ENCODE measurements at regions not wholly inside any gene's neighbourhood (a gene's known extent, or its start where the extent isn't known, plus 50 kb on each side); places are given as distances from the start of the nearest gene placed in this dataset.

- Histone ChIP-seq H3K4me1 (ENCODE audit: control insufficient read depth, low read length) (no peaks in the 10 kb centered on the region), H3K9me3 (ENCODE audit: control insufficient read depth, insufficient read depth, low read length) (no peaks in the 10 kb centered on the region), H3K27me3 (ENCODE audit: control insufficient read depth, low read length) (no peaks in the 10 kb centered on the region), H3K27ac (ENCODE audit: low read depth, low read length) (no peak overlapping the region), H3K4me3 (ENCODE audit: low read length) (no peak overlapping the region), H3K9me2 (replicated peaks; ENCODE audit: control insufficient read depth, low read length) (no peaks in the 10 kb centered on the region), H4K20me1 (ENCODE audit: control insufficient read depth, insufficient read depth, low read depth, low read length) (no peaks in the 10 kb centered on the region), H3K36me3 (ENCODE audit: control insufficient read depth, low read length) (no peaks in the 10 kb centered on the region), H3F3A (ENCODE audit: control insufficient read depth, insufficient read depth) (no peaks in the 10 kb centered on the region), H3K4me2 (ENCODE audit: low read length) (no peak overlapping the region), H3K79me2 (ENCODE audit: control insufficient read depth, low read length) (no peaks in the 10 kb centered on the region)
- TF ChIP-seq EZH2phosphoT487 (IDR thresholded peaks at IDR 0.05; ENCODE audit: borderline replicate concordance, low read length) (no peak), CTCF (IDR thresholded peaks at IDR 0.05; ENCODE audit: low read depth, low read length, poor library complexity, severe bottlenecking) (no peak)
Measured at GRCh38 chr10:28922127-28922526, 244.8 kb downstream of the BAMBI start.

GRCh38 chr10:28922861-28923260 lies 245.5 kb downstream of the BAMBI start:
- H4K20me1 ChIP-seq (ENCODE audit: control insufficient read depth, insufficient read depth, low read depth, low read length): no peaks in the 10 kb centered on the region
- TF ChIP-seq CTCF (IDR thresholded peaks at IDR 0.05; ENCODE audit: low read depth, low read length, poor library complexity, severe bottlenecking) (no peak), EZH2phosphoT487 (IDR thresholded peaks at IDR 0.05; ENCODE audit: borderline replicate concordance, low read length) (no peak)
- H3F3A ChIP-seq (ENCODE audit: control insufficient read depth, insufficient read depth): no peaks in the 10 kb centered on the region
- no peaks in the 10 kb centered on the region for H3K27me3 ChIP-seq (ENCODE audit: control insufficient read depth, low read length)
- no peaks in the 10 kb centered on the region for H3K9me3 ChIP-seq (ENCODE audit: control insufficient read depth, insufficient read depth, low read length)
- H3K36me3 ChIP-seq (ENCODE audit: control insufficient read depth, low read length): no peaks in the 10 kb centered on the region
- no peak overlapping the region for H3K4me3 ChIP-seq (ENCODE audit: low read length)
- no peak overlapping the region for H3K27ac ChIP-seq (ENCODE audit: low read depth, low read length)
- H3K79me2 ChIP-seq (ENCODE audit: control insufficient read depth, low read length): no peaks in the 10 kb centered on the region
- H3K9me2 ChIP-seq (replicated peaks; ENCODE audit: control insufficient read depth, low read length): no peaks in the 10 kb centered on the region
- H3K4me1 ChIP-seq (ENCODE audit: control insufficient read depth, low read length): no peaks in the 10 kb centered on the region
- no peak overlapping the region for H3K4me2 ChIP-seq (ENCODE audit: low read length)

- H3K9me2 ChIP-seq (replicated peaks; ENCODE audit: control insufficient read depth, low read length): no peaks in the 10 kb centered on the region
- no peaks in the 10 kb centered on the region for H3K9me3 ChIP-seq (ENCODE audit: control insufficient read depth, insufficient read depth, low read length)
- no peaks in the 10 kb centered on the region for H4K20me1 ChIP-seq (ENCODE audit: control insufficient read depth, insufficient read depth, low read depth, low read length)
- no peak overlapping the region for H3K4me2 ChIP-seq (ENCODE audit: low read length)
- no peak overlapping the region for H3K27ac ChIP-seq (ENCODE audit: low read depth, low read length)
- no peaks in the 10 kb centered on the region for H3K27me3 ChIP-seq (ENCODE audit: control insufficient read depth, low read length)
- no peaks in the 10 kb centered on the region for H3K36me3 ChIP-seq (ENCODE audit: control insufficient read depth, low read length)
- H3K4me3 ChIP-seq (ENCODE audit: low read length): no peak overlapping the region
- TF ChIP-seq EZH2phosphoT487 (IDR thresholded peaks at IDR 0.05; ENCODE audit: borderline replicate concordance, low read length) (no peak), CTCF (IDR thresholded peaks at IDR 0.05; ENCODE audit: low read depth, low read length, poor library complexity, severe bottlenecking) (no peak)
- no peaks in the 10 kb centered on the region for H3K79me2 ChIP-seq (ENCODE audit: control insufficient read depth, low read length)
- no peaks in the 10 kb centered on the region for H3F3A ChIP-seq (ENCODE audit: control insufficient read depth, insufficient read depth)
- no peaks in the 10 kb centered on the region for H3K4me1 ChIP-seq (ENCODE audit: control insufficient read depth, low read length)
Measured at GRCh38 chr10:28924717-28925116, 247.4 kb downstream of the BAMBI start.

All from DOHH2 (cell line).